Panc1 (cell line): ENCODE measurements at regions not wholly inside any gene's neighbourhood (a gene's known extent, or its start where the extent isn't known, plus 50 kb on each side); places are given as distances from the start of the nearest gene placed in this dataset.

Experiments
- CTCF ChIP-seq: fragments of 450-650 bp; IDR thresholded peaks from 2 replicates; pipeline ENCODE4 v1.5.1; 2017; ENCODE audit warnings: mild to moderate bottlenecking
- POLR2AphosphoS5 ChIP-seq: IDR thresholded peaks from 2 replicates; pipeline ENCODE4 v1.6.1; 2012; ENCODE audit warnings: mild to moderate bottlenecking, low read depth, low read length, moderate library complexity
- SIN3A ChIP-seq: IDR thresholded peaks from 2 replicates; pipeline ENCODE4 v1.6.1; 2012; ENCODE audit warnings: low read depth, mild to moderate bottlenecking, low read length, moderate library complexity, borderline replicate concordance; ENCODE audit not compliant: insufficient read depth
- TCF7L2 ChIP-seq: IDR thresholded peaks from 2 replicates; pipeline ENCODE4 v1.6.1; 2011; ENCODE audit warnings: mild to moderate bottlenecking, low read depth, low read length, inconsistent platforms

- TF ChIP-seq CTCF (no peak), POLR2AphosphoS5 (no peak), TCF7L2 (no peak), SIN3A (no peak)
These were observed 426.4 kb downstream of the TMEM121 start for GRCh38 chr14:105952826-105953225.
